Thyroid gland (tissue), 4 donors: ENCODE measurements at regions not wholly inside any gene's neighbourhood (a gene's known extent, or its start where the extent isn't known, plus 50 kb on each side); places are given as distances from the start of the nearest gene placed in this dataset.

Experiments used
- POLR2A ChIP-seq, 2 donors: fragments of 450-650 bp; IDR thresholded peaks; one replicate each; pipeline ENCODE4 v1.6.1; 2017; ENCODE audit warnings: antibody characterized with exemption in 2 of 2, mild to moderate bottlenecking in 2 of 2, moderate library complexity in 1 of 2
- TF ChIP-seq, protein P1 (sequence below), 6 experiments: fragments of 200-600 bp in 3 of 6; fragments of 450-650 bp in 3 of 6; sonication (generic) in 3 of 6; IDR thresholded peaks; one replicate each; pipeline ENCODE4 v1.5.1; 2016 to 2019; ENCODE audit warnings: antibody characterized with exemption in 6 of 6, mild to moderate bottlenecking in 2 of 6, inconsistent platforms in 1 of 6, moderate library complexity in 1 of 6

DNA sequence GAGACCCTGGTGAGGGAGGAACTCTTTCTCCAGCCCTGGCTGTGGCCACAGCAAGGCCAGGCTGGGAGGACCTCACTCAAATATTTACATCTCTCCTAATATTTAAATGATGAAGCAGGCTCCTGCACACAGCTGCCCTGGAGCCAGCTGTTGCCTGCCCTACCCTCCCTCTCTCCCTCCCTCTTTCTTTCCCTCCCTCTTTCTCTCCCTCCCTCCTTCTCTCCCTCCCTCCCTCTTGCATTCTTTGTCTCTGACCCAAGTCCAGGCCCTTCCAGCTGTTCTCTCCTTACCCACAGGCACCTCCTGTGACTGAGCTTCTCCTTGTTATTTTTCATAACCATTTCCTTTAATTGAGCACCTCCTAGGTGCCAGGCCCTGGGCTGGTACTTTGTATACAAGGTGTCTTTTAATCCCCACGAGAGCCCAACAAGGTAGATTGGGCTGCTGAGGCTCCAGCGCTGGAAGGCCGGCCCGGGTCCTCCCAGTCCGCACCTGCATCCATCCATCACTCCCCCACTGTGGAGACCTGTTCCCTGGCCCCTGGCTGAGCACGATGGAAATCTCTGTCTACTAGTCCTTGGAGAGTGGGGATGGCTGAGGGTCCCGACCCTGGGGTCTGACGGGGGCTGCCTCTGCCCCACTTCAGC, 242.3 kb downstream of the SEC14L1 start:
- TF ChIP-seq, protein P1, sequence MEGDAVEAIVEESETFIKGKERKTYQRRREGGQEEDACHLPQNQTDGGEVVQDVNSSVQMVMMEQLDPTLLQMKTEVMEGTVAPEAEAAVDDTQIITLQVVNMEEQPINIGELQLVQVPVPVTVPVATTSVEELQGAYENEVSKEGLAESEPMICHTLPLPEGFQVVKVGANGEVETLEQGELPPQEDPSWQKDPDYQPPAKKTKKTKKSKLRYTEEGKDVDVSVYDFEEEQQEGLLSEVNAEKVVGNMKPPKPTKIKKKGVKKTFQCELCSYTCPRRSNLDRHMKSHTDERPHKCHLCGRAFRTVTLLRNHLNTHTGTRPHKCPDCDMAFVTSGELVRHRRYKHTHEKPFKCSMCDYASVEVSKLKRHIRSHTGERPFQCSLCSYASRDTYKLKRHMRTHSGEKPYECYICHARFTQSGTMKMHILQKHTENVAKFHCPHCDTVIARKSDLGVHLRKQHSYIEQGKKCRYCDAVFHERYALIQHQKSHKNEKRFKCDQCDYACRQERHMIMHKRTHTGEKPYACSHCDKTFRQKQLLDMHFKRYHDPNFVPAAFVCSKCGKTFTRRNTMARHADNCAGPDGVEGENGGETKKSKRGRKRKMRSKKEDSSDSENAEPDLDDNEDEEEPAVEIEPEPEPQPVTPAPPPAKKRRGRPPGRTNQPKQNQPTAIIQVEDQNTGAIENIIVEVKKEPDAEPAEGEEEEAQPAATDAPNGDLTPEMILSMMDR (IDR thresholded peaks at IDR 0.05): no peak
- no peak for TF ChIP-seq POLR2A (IDR thresholded peaks at IDR 0.05)
